Cardiac fibroblast (primary cell): ENCODE measurements at regions not wholly inside any gene's neighbourhood (a gene's known extent, or its start where the extent isn't known, plus 50 kb on each side); places are given as distances from the start of the nearest gene placed in this dataset.
A peak's percentile ranks its signal among the peaks of the same experiment; 100 is the strongest.

Experiments used
- DNase-seq, 2 donors: peaks; one replicate each; pipeline versions ENCODE4 v3.0.0 to v3.0.0-alpha.2; 2010; ENCODE audit warnings: low read depth in 2 of 2
- H3K4me3 ChIP-seq, 2 donors: replicated peaks in 1 of 2; 1 replicate in 1 of 2; 2 replicates in 1 of 2; pipeline ENCODE4 v1.5.1; 2011; ENCODE audit warnings: low read depth in 2 of 2, low read length in 2 of 2, mild to moderate bottlenecking in 2 of 2, moderate library complexity in 1 of 2
- TF ChIP-seq, protein P1 (sequence below): IDR thresholded peaks from one replicate; pipeline ENCODE4 v1.5.1; 2011; ENCODE audit warnings: low read depth, mild to moderate bottlenecking, low read length, inconsistent platforms

DNA sequence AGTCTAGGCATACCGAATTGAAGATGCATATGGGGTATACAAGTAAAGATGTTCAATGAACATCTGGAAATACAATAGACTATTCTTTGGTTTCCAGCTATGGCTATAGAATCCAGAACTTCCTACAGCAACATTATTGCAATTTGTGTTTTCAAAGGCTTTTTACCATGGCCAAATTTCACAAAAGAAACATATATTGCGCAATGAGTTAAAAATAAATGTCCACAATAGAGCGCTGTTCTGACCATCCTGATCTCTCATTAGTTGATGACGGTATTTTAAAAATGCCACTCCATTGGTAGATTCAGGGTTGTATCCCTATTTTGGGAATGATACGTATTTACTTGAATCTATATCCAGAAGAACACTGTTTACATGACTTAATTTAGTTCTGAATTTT is 139.2 kb downstream of the LINC00632 start:
- TF ChIP-seq, protein P1, sequence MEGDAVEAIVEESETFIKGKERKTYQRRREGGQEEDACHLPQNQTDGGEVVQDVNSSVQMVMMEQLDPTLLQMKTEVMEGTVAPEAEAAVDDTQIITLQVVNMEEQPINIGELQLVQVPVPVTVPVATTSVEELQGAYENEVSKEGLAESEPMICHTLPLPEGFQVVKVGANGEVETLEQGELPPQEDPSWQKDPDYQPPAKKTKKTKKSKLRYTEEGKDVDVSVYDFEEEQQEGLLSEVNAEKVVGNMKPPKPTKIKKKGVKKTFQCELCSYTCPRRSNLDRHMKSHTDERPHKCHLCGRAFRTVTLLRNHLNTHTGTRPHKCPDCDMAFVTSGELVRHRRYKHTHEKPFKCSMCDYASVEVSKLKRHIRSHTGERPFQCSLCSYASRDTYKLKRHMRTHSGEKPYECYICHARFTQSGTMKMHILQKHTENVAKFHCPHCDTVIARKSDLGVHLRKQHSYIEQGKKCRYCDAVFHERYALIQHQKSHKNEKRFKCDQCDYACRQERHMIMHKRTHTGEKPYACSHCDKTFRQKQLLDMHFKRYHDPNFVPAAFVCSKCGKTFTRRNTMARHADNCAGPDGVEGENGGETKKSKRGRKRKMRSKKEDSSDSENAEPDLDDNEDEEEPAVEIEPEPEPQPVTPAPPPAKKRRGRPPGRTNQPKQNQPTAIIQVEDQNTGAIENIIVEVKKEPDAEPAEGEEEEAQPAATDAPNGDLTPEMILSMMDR = no peak
- DNase-seq = no peak

GRCh38 chrX:140860718-140861117 is 141.7 kb upstream of the SPANXB1 start:
- H3K4me3 ChIP-seq = no peak overlapping the region
- DNase-seq = no peak
- TF ChIP-seq, protein P1 = no peak

More for the DNA sequence above, 139.2 kb downstream of the LINC00632 start:
- no peak overlapping the region for H3K4me3 ChIP-seq

GRCh38 chrX:140866446-140866845 is 135.9 kb upstream of the SPANXB1 start:
- peak in 1 of 2 donors; percentile 5 for DNase-seq
- no peak overlapping the region for H3K4me3 ChIP-seq
- TF ChIP-seq, protein P1 = no peak

- no peak for DNase-seq
- TF ChIP-seq, protein P1 = no peak
Observed at GRCh38 chrX:140912606-140913005, 89.8 kb upstream of the SPANXB1 start.

DNA sequence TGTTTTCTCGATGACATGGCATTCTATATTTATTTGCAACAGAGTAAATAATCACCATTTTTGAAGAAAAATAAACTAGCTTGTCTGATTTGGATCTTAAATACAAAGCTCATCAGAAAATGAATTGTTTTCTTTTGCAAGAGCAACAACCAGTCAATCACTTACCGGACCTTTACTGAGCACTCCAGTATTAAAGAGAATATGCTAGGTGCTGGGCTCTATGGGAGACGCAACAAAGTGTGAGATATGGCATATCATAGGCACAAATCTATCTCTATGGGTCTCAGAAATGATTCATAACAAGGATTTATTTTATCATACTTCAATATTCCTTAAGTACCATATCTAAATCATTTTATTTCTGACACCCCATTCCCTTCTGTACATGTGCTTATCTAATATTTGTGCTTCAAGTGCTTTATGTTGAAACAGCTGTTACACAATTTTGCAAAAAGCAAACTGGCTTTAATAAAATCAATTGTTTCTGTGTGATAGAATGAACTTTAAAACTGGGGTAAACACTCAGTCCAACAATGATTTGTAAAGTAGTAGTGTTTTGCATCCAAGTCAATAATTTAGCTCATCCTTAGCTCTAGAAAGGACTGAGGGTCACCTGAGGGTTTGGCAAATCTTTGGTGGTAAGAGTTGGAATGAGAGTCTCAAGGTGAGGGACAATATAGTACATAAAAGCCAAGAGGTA is 88.4 kb upstream of the SPANXB1 start:
- no peak overlapping the region for H3K4me3 ChIP-seq
- TF ChIP-seq, protein P1 = no peak
- DNase-seq = no peak

More at GRCh38 chrX:140912606-140913005, 89.8 kb upstream of the SPANXB1 start:
- H3K4me3 ChIP-seq = no peak overlapping the region

DNA sequence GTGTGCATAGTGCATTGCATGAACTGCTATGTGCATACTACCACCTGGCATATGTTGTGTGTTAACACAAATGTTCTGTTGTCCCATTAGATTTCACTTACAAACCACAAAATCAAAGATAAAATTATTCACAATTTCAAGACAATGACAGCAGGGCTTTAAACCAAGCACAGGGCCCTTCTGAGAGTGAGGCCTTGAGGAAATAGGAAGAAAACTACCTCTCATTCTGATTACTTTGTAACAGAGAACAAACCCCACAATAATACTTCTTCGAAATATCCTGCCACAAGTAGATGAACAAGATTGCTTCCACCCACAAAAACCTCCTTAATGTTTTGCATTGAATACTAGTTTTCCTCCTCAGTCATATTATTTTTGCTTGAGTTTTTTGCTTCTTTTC is 85.5 kb upstream of the SPANXB1 start:
- no peak for DNase-seq
- no peak overlapping the region for H3K4me3 ChIP-seq
- TF ChIP-seq, protein P1 = no peak
